B cell (primary cell): ENCODE measurements at regions not wholly inside any gene's neighbourhood (a gene's known extent, or its start where the extent isn't known, plus 50 kb on each side); places are given as distances from the start of the nearest gene placed in this dataset.

Experiments
- CTCF ChIP-seq: fragments of 200-600 bp; IDR thresholded peaks from one replicate; pipeline ENCODE4 v1.8.0; 2022; ENCODE audit warnings: antibody characterized with exemption, mild to moderate bottlenecking
- EZH2 ChIP-seq: IDR thresholded peaks from 2 replicates; pipeline ENCODE4 v1.6.1; 2012; ENCODE audit warnings: borderline replicate concordance, low read depth, mild to moderate bottlenecking, moderate library complexity, low read length; ENCODE audit not compliant: insufficient read depth, poor library complexity, severe bottlenecking

DNA sequence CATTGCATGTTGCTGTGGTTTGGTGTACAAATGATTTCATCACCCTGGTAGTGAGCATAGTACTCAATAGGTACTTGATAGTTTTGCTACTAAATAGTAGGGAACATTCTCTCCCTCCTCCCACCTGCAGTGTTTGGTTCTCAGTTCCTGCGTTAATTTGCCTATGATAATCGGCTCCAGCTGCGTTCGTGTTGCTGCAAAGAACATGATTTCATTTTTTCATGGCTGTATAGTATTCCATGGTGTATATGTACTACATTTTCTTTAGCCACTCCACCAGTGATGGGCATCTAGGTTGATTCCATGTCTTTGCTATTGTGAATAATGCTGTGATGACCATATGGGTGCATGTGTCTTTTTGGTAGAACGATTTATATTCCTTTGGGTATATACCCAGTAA is 903.4 kb downstream of the TTLL7 start:
- TF ChIP-seq EZH2 (no peak), CTCF (no peak)
